GM12875 (cell line): ENCODE measurements at regions not wholly inside any gene's neighbourhood (a gene's known extent, or its start where the extent isn't known, plus 50 kb on each side); places are given as distances from the start of the nearest gene placed in this dataset.

Experiments
- H3K4me3 ChIP-seq: one replicate; pipeline ENCODE4 v1.5.1; 2011; ENCODE audit warnings: low read depth, low read length, control low read depth
- CTCF ChIP-seq: IDR thresholded peaks from 2 replicates; pipeline ENCODE4 v1.5.1; 2011; ENCODE audit warnings: low read depth, mild to moderate bottlenecking, control low read depth, inconsistent platforms, low read length, moderate library complexity, borderline replicate concordance; ENCODE audit not compliant: insufficient read depth

DNA sequence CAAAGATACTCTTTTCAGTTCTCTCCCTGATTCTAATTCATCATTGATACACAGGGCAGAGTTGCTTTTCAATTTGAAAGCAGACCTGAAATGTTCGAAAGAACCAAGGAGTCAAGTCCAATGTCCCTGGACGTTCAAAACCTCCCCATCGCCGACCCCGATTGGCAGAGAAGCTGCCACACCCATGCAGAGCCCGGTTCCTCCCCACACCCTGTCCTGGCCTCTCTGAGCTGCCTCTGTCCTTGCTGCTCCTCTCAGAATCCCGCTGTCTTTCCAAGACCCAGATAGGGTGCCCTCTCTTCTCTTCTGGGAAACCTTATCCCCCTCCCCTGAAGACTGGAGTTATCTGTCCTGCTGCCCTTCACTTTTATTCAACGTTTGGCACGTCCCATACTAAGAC, 52.3 kb upstream of the CITED2 start:
- no peak overlapping the region for H3K4me3 ChIP-seq
- no peak for TF ChIP-seq CTCF

- H3K4me3 ChIP-seq: no peak overlapping the region
- no peak for TF ChIP-seq CTCF
These were observed 51.3 kb upstream of the CITED2 start for GRCh38 chr6:139425780-139426179.

- no peak overlapping the region for H3K4me3 ChIP-seq
- TF ChIP-seq CTCF: no peak
These were observed 49.7 kb upstream of the CITED2 start for GRCh38 chr6:139423971-139424667.
